ENCODE measurements at regions not wholly inside any gene's neighbourhood (a gene's known extent, or its start where the extent isn't known, plus 50 kb on each side); places are given as distances from the start of the nearest gene placed in this dataset.

DNA sequence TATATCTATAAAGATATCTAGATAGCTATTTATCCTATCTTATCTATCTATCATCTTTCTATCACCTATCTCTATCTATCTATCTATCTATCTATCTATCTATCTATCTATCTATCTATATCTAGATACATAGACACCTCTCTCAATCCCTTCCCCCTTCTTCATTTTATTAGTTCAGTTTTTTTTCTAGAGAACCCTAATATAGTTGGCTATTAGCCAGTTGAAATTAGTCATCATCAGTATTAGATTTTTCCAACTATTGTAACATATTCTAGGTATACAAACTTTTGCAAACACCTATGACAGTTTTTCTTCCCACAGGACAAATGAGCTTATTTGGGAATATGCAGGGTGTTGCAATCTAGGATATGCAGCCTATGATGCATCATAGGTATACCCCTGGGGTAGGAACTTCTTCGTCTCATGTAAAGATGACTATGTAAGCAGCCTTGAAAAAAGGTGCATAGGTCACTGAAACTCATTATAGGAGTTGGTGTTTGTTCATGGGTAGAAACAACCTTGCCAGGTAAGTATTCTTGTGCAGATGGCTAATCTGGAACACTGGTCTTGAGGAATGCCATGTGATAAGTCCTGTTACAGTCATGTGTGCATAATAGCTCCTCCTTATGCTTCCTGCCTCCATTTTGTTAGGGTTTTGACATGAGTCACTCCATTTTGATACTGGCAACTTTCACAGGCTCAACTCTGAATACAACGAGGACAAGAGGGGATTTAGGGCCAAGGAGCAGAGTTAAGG is 160.7 kb upstream of the ZSWIM2 start:
- DNase-seq (ENCODE audit: low read depth): no peak
- in situ Hi-C loops (cut with HindIII; ENCODE audit: low sequenced_read_pairs): no loop called here
- H3K4me3 ChIP-seq (ENCODE audit: low read depth, low read length): no peak overlapping the region

GRCh38 chr2:187008111-187008510 is 159.1 kb upstream of the ZSWIM2 start:
- in situ Hi-C loops (cut with HindIII; ENCODE audit: low sequenced_read_pairs): no loop called here
- TF ChIP-seq, protein P1, sequence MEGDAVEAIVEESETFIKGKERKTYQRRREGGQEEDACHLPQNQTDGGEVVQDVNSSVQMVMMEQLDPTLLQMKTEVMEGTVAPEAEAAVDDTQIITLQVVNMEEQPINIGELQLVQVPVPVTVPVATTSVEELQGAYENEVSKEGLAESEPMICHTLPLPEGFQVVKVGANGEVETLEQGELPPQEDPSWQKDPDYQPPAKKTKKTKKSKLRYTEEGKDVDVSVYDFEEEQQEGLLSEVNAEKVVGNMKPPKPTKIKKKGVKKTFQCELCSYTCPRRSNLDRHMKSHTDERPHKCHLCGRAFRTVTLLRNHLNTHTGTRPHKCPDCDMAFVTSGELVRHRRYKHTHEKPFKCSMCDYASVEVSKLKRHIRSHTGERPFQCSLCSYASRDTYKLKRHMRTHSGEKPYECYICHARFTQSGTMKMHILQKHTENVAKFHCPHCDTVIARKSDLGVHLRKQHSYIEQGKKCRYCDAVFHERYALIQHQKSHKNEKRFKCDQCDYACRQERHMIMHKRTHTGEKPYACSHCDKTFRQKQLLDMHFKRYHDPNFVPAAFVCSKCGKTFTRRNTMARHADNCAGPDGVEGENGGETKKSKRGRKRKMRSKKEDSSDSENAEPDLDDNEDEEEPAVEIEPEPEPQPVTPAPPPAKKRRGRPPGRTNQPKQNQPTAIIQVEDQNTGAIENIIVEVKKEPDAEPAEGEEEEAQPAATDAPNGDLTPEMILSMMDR (IDR thresholded peaks at IDR 0.05; ENCODE audit: low read depth, low read length, missing control alignments): no peak
- DNase-seq (ENCODE audit: low read depth): peak; percentile 48
- H3K4me3 ChIP-seq (ENCODE audit: low read depth, low read length): no peak overlapping the region

More for the DNA sequence above, 160.7 kb upstream of the ZSWIM2 start:
- TF ChIP-seq, protein P1 (IDR thresholded peaks at IDR 0.05; ENCODE audit: low read depth, low read length, missing control alignments): no peak

GRCh38 chr2:187003611-187004010 is 154.6 kb upstream of the ZSWIM2 start:
- DNase-seq (ENCODE audit: low read depth): no peak
- TF ChIP-seq, protein P1 (IDR thresholded peaks at IDR 0.05; ENCODE audit: low read depth, low read length, missing control alignments): no peak
- in situ Hi-C loops (cut with HindIII; ENCODE audit: low sequenced_read_pairs): no loop called here
- peak overlapping the region; percentile 6 for H3K4me3 ChIP-seq (ENCODE audit: low read depth, low read length)

GRCh38 chr2:187003038-187003554 is 154.1 kb upstream of the ZSWIM2 start:
- in situ Hi-C loops (cut with HindIII; ENCODE audit: low sequenced_read_pairs): no loop called here
- H3K4me3 ChIP-seq (ENCODE audit: low read depth, low read length): peak overlapping the region; percentile 6
- no peak for DNase-seq (ENCODE audit: low read depth)
- TF ChIP-seq, protein P1 (IDR thresholded peaks at IDR 0.05; ENCODE audit: low read depth, low read length, missing control alignments): no peak

DNA sequence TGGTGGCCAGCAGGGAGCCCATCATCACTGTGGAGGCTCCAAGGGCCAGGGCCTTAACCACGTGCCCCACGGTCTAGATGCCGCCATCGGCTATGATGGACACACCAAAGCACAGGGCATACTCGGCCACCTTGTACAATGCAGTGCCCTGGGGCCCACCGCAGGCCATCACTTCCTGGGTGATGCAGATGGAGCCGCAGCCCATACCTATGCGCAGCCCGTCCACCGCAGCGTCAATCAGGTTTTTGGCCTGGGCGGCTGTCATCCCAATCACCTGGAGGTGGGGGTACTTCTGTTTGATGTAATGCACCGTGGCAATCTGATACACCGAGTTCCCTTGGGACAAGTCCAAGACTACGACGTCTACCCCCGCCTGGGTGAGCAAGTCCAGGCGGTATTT is 153.3 kb upstream of the ZSWIM2 start:
- in situ Hi-C loops (cut with HindIII; ENCODE audit: low sequenced_read_pairs): no loop called here
- no peak overlapping the region for H3K4me3 ChIP-seq (ENCODE audit: low read depth, low read length)

GRCh38 chr2:187001248-187001647 is 152.3 kb upstream of the ZSWIM2 start:
- no peak for DNase-seq (ENCODE audit: low read depth)
- in situ Hi-C loops (cut with HindIII; ENCODE audit: low sequenced_read_pairs): no loop called here
- TF ChIP-seq, protein P1 (IDR thresholded peaks at IDR 0.05; ENCODE audit: low read depth, low read length, missing control alignments): no peak
- H3K4me3 ChIP-seq (ENCODE audit: low read depth, low read length): no peak overlapping the region

More for the DNA sequence above, 153.3 kb upstream of the ZSWIM2 start:
- TF ChIP-seq, protein P1 (IDR thresholded peaks at IDR 0.05; ENCODE audit: low read depth, low read length, missing control alignments): no peak
- no peak for DNase-seq (ENCODE audit: low read depth)

Measured in astrocyte of the cerebellum (primary cell).